EL (cell line): ENCODE measurements at regions not wholly inside any gene's neighbourhood (a gene's known extent, or its start where the extent isn't known, plus 50 kb on each side); places are given as distances from the start of the nearest gene placed in this dataset.
"Not testable (repeated sequence)": the region's sequence is repeated elsewhere in the genome, so short reads cannot be mapped to it uniquely, and the experiment has no call there.

Experiments used
- DNase-seq: peaks from one replicate; pipeline ENCODE4 v3.0.0-alpha.2; 2016

GRCh38 chr4:116536024-116536423 is 549.4 kb downstream of the TRAM1L1 start:
- DNase-seq, result not testable (repeated sequence)

- DNase-seq, result no peak
Observed at GRCh38 chr4:116531870-116532269, 553.5 kb downstream of the TRAM1L1 start.

- DNase-seq, result no peak
Observed at GRCh38 chr4:116531026-116531425, 554.4 kb downstream of the TRAM1L1 start.

- no peak for DNase-seq
Observed at GRCh38 chr4:116530048-116530447, 555.3 kb downstream of the TRAM1L1 start.

- DNase-seq, result no peak
Observed at GRCh38 chr4:116529129-116529528, 556.2 kb downstream of the TRAM1L1 start.

- DNase-seq, result no peak
Observed at GRCh38 chr4:116522922-116523321, 562.5 kb downstream of the TRAM1L1 start.

GRCh38 chr4:116520886-116521285 is 564.5 kb downstream of the TRAM1L1 start:
- DNase-seq, result no peak

GRCh38 chr4:116516711-116517110 is 568.7 kb downstream of the TRAM1L1 start:
- DNase-seq, result no peak

- no peak for DNase-seq
Observed at GRCh38 chr4:116515959-116516358, 569.4 kb downstream of the TRAM1L1 start.

- DNase-seq, result no peak
Observed at GRCh38 chr4:116512552-116512951, 572.8 kb downstream of the TRAM1L1 start.

- DNase-seq, result no peak
Observed at GRCh38 chr4:116501954-116502353, 583.4 kb downstream of the TRAM1L1 start.

- DNase-seq, result no peak
Observed at GRCh38 chr4:116500225-116500624, 585.2 kb downstream of the TRAM1L1 start.

- DNase-seq, result no peak
Observed at GRCh38 chr4:116489739-116490138, 595.6 kb downstream of the TRAM1L1 start.

- DNase-seq, result no peak
Observed at GRCh38 chr4:116486401-116486800, 599.0 kb downstream of the TRAM1L1 start.

GRCh38 chr4:116480546-116480945 is 604.8 kb downstream of the TRAM1L1 start:
- DNase-seq, result no peak

GRCh38 chr4:116478343-116478742 is 607.0 kb downstream of the TRAM1L1 start:
- no peak for DNase-seq

- DNase-seq, result no peak
Observed at GRCh38 chr4:116469582-116469981, 615.8 kb downstream of the TRAM1L1 start.

GRCh38 chr4:116453127-116453526 is 632.2 kb downstream of the TRAM1L1 start:
- DNase-seq, result no peak

- DNase-seq, result no peak
Observed at GRCh38 chr4:116449764-116450163, 635.6 kb downstream of the TRAM1L1 start.

GRCh38 chr4:116444117-116444516 is 641.3 kb downstream of the TRAM1L1 start:
- no peak for DNase-seq

GRCh38 chr4:116438981-116439729 is 646.2 kb downstream of the TRAM1L1 start:
- DNase-seq, result no peak

- no peak for DNase-seq
Observed at GRCh38 chr4:116438417-116438816, 647.0 kb downstream of the TRAM1L1 start.

GRCh38 chr4:116427666-116428065 is 657.7 kb downstream of the TRAM1L1 start:
- no peak for DNase-seq

- DNase-seq, result no peak
Observed at GRCh38 chr4:116413222-116413621, 672.2 kb downstream of the TRAM1L1 start.

- no peak for DNase-seq
Observed at GRCh38 chr4:116401293-116401692, 684.1 kb downstream of the TRAM1L1 start.
